DND-41 (cell line): ENCODE measurements at regions not wholly inside any gene's neighbourhood (a gene's known extent, or its start where the extent isn't known, plus 50 kb on each side); places are given as distances from the start of the nearest gene placed in this dataset.

ENCODE experiments used
- EZH2 ChIP-seq: IDR thresholded peaks from 3 replicates; pipeline ENCODE4 v1.6.1; 2012; ENCODE audit warnings: borderline replicate concordance, low read depth, mild to moderate bottlenecking, moderate library complexity, low read length, inconsistent platforms; ENCODE audit not compliant: severe bottlenecking
- TF ChIP-seq, protein P1 (sequence below): IDR thresholded peaks from 2 replicates; pipeline ENCODE4 v1.5.1; 2012; ENCODE audit warnings: borderline replicate concordance, low read length, moderate library complexity, mild to moderate bottlenecking; ENCODE audit not compliant: poor library complexity, severe bottlenecking; ENCODE audit errors: extremely low read depth

GRCh38 chr16:6977291-6977690 lies 355.4 kb upstream of the RBFOX1 start:
- TF ChIP-seq, protein P1, sequence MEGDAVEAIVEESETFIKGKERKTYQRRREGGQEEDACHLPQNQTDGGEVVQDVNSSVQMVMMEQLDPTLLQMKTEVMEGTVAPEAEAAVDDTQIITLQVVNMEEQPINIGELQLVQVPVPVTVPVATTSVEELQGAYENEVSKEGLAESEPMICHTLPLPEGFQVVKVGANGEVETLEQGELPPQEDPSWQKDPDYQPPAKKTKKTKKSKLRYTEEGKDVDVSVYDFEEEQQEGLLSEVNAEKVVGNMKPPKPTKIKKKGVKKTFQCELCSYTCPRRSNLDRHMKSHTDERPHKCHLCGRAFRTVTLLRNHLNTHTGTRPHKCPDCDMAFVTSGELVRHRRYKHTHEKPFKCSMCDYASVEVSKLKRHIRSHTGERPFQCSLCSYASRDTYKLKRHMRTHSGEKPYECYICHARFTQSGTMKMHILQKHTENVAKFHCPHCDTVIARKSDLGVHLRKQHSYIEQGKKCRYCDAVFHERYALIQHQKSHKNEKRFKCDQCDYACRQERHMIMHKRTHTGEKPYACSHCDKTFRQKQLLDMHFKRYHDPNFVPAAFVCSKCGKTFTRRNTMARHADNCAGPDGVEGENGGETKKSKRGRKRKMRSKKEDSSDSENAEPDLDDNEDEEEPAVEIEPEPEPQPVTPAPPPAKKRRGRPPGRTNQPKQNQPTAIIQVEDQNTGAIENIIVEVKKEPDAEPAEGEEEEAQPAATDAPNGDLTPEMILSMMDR: no peak
- TF ChIP-seq EZH2: no peak
